Endothelial cell of umbilical vein (primary cell): ENCODE measurements at regions not wholly inside any gene's neighbourhood (a gene's known extent, or its start where the extent isn't known, plus 50 kb on each side); places are given as distances from the start of the nearest gene placed in this dataset.

Source experiments
- BruUV-seq: library from RNA; stranded (reverse); fragments of 400-500 nt; replicated peaks from 2 replicates; lab custom pipeline; 2021; lab: Mats Ljungman, UMichigan
- CTCF ChIA-PET: fragments of 300-600, 350-600 bp; sonication (Branson Sonifier 250); formaldehyde crosslinking; loops from one replicate; lab custom pipeline; 2021; ENCODE audit warnings: antibody characterized with exemption, inconsistent platforms; lab: Charles Lee
- POLR2A ChIA-PET: fragments of 300-600, 350-600 bp; sonication (Branson Sonifier 250); formaldehyde crosslinking; loops from one replicate; lab custom pipeline; 2021; ENCODE audit warnings: antibody characterized with exemption, inconsistent platforms; lab: Charles Lee
- DNase-seq: peaks from one replicate; pipeline ENCODE4 v3.0.0-alpha.2; 2011; ENCODE audit warnings: low read depth, low spot score
- FAIRE-seq: peaks from 2 replicates; lab custom pipeline; 2011; peaks lifted over from hg19 to GRCh38; lab: Jason Lieb, UNC
- H2AFZ ChIP-seq: 2 replicates; pipeline ENCODE4 v1.6.0; 2012; ENCODE audit warnings: low read depth, low read length, control low read depth, inconsistent platforms
- H3K27ac ChIP-seq: 2 replicates; pipeline ENCODE4 v1.5.1; 2011; ENCODE audit warnings: low read depth, mild to moderate bottlenecking, control low read depth, low read length, moderate library complexity; ENCODE audit not compliant: insufficient read depth
- H3K27me3 ChIP-seq, 2 experiments: 2 replicates each; pipeline versions ENCODE4 v1.6.0 to v1.6.1; 2011; ENCODE audit warnings: low read length in 2 of 2, mixed read lengths in 1 of 2; ENCODE audit not compliant: control insufficient read depth in 2 of 2, insufficient read depth in 2 of 2
- H3K36me3 ChIP-seq, 2 experiments: 2 replicates in 1 of 2; 3 replicates in 1 of 2; pipeline ENCODE4 v1.5.1; 2011; ENCODE audit warnings: low read length in 2 of 2, mild to moderate bottlenecking in 1 of 2, moderate library complexity in 1 of 2; ENCODE audit not compliant: control insufficient read depth in 2 of 2, insufficient read depth in 2 of 2; ENCODE audit errors: extremely low read depth in 1 of 2
- H3K4me1 ChIP-seq: 3 replicates; pipeline ENCODE4 v1.5.1; 2011; ENCODE audit warnings: mild to moderate bottlenecking, low read length; ENCODE audit not compliant: control insufficient read depth, insufficient read depth; ENCODE audit errors: extremely low read depth
- H3K4me2 ChIP-seq: 2 replicates; pipeline ENCODE4 v1.6.1; 2011; ENCODE audit warnings: low read length, control low read depth, mixed read lengths; ENCODE audit not compliant: insufficient read depth
- H3K4me3 ChIP-seq, 3 experiments: fragments of 200-600 bp in 1 of 3; sonication (generic), shearing (Covaris generic) in 1 of 3; replicated peaks in 1 of 3; 2 replicates each; pipeline ENCODE4 v1.5.1; 2011 to 2016; ENCODE audit warnings: control low read depth in 3 of 3, low read length in 3 of 3, mild to moderate bottlenecking in 2 of 3, inconsistent platforms in 1 of 3, low read depth in 1 of 3, moderate library complexity in 1 of 3; ENCODE audit not compliant: insufficient read depth in 1 of 3
- H3K79me2 ChIP-seq: 2 replicates; pipeline ENCODE4 v1.6.0; 2012; ENCODE audit warnings: low read length, inconsistent platforms; ENCODE audit not compliant: control insufficient read depth, insufficient read depth
- H3K9ac ChIP-seq: replicated peaks from 2 replicates; pipeline ENCODE3; 2011; ENCODE audit warnings: low read length, control low read depth; ENCODE audit not compliant: insufficient read depth; ENCODE audit errors: extremely low read depth
- H3K9me1 ChIP-seq: replicated peaks from 3 replicates; pipeline ENCODE4 v1.6.0; 2011; ENCODE audit warnings: mild to moderate bottlenecking, low read length; ENCODE audit not compliant: control insufficient read depth, insufficient read depth; ENCODE audit errors: extremely low read depth
- H3K9me3 ChIP-seq: replicated peaks from 2 replicates; pipeline ENCODE4 v1.5.1; 2012; ENCODE audit warnings: low read length, inconsistent platforms; ENCODE audit not compliant: control insufficient read depth, insufficient read depth
- H4K20me1 ChIP-seq: replicated peaks from 2 replicates; pipeline ENCODE3; 2011; ENCODE audit warnings: mild to moderate bottlenecking, low read length; ENCODE audit not compliant: control insufficient read depth, insufficient read depth; ENCODE audit errors: extremely low read depth
- EZH2 ChIP-seq: IDR thresholded peaks from 2 replicates; pipeline ENCODE4 v1.6.1; 2012; ENCODE audit warnings: borderline replicate concordance, low read depth, mild to moderate bottlenecking, moderate library complexity, low read length, inconsistent platforms; ENCODE audit not compliant: severe bottlenecking
- FOS ChIP-seq: IDR thresholded peaks from 2 replicates; pipeline ENCODE4 v1.6.1; 2011; ENCODE audit warnings: mild to moderate bottlenecking, low read length, moderate library complexity, borderline replicate concordance; ENCODE audit not compliant: insufficient read depth
- GATA2 ChIP-seq: IDR thresholded peaks from 2 replicates; pipeline ENCODE4 v1.7.0; 2011; ENCODE audit warnings: low read depth, mild to moderate bottlenecking, moderate library complexity, mixed read lengths, low read length; ENCODE audit not compliant: insufficient read length, insufficient read depth
- JUN ChIP-seq: IDR thresholded peaks from 2 replicates; pipeline ENCODE4 v1.6.1; 2011; ENCODE audit warnings: borderline replicate concordance, low read depth; ENCODE audit not compliant: insufficient read length, insufficient read depth
- MAX ChIP-seq: IDR thresholded peaks from 2 replicates; pipeline ENCODE4 v1.6.1; 2011; ENCODE audit not compliant: insufficient read depth, insufficient read length
- MYC ChIP-seq: IDR thresholded peaks from one replicate; pipeline ENCODE4 v1.6.1; 2011; ENCODE audit warnings: mild to moderate bottlenecking, low read depth, low read length
- POLR2A ChIP-seq: IDR thresholded peaks from 2 replicates; pipeline ENCODE4 v1.6.1; 2012; ENCODE audit warnings: low read depth, mild to moderate bottlenecking, control low read depth, low read length
- POLR2AphosphoS5 ChIP-seq: IDR thresholded peaks from 2 replicates; pipeline ENCODE4 v1.6.1; 2012; ENCODE audit warnings: low read depth, mild to moderate bottlenecking, control low read depth, low read length, moderate library complexity; ENCODE audit not compliant: insufficient read depth
- dilution Hi-C: fragments of 300-500 bp; cut with MboI; formaldehyde crosslinking; loops from one replicate; pipeline ENCODE4 v1.15.0; 2019; ENCODE audit warnings: low sequenced_read_pairs; ENCODE audit not compliant: extremely low pct_ligation_motif_present
- intact Hi-C: fragments of 100-400 bp; cut with micrococcal nuclease; formaldehyde crosslinking; loops from one replicate; pipeline ENCODE4 v1.10.0; 2022
- TF ChIP-seq, protein P1 (sequence below), 2 donors: IDR thresholded peaks; 1 replicate in 1 of 2; 2 replicates in 1 of 2; pipeline ENCODE4 v1.5.1; 2011; ENCODE audit warnings: low read length in 2 of 2, mild to moderate bottlenecking in 2 of 2, moderate library complexity in 2 of 2, control low read depth in 1 of 2, inconsistent platforms in 1 of 2, low read depth in 1 of 2; ENCODE audit not compliant: insufficient read depth in 1 of 2; ENCODE audit errors: extremely low read depth in 1 of 2

DNA sequence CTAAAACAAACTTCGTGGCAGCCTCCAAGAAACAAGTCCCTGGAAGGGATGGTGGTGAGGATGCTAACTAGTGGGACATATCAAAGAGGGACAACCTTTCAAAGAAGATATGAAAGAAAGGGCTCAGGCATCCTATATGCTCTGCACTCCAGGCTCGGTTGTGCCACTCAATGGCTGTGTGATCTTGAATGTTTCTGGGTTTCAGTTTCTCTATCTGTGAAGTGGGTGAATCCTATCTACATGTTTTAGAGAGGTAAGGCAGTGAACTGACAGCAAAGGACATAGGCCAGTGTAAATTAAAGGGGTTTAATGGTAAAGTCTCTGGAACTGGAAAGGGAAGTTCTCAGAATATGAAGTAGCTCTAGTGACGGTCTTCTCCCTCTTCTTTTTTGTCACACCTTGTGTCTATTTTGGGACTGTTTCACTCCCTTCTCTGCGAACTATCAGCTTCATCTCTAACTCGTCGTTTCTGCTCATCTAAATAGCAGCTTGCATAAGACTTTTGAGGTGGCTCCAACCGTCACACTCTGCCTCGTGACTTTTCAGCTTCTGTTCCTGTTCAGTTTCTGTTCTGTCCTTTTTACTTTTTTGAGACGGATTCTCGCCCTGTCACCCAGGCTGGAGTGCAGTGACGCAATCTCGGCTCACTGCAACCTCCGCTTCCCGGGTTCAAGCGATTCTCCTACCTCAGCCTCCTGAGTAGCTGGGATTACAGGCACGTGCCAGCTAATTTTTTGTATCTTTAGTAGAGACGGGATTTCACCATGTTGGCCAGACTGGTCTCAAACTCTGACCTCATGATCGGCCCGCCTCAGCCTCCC, 273.6 kb downstream of the SUDS3 start:
- intact Hi-C loops (no loop called here), dilution Hi-C loops (no loop called here)
- Histone ChIP-seq H3K4me1 (no peaks in the 10 kb centered on the region), H3K4me2 (no peak overlapping the region), H4K20me1 (no peaks in the 10 kb centered on the region), H3K27ac (no peak overlapping the region), H3K9me1 (no peaks in the 10 kb centered on the region), H2AFZ (no peak overlapping the region), H3K9me3 (peaks cover 2% of the 10 kb centered on the region), H3K4me3 (no peak overlapping the region), H3K79me2 (no peaks in the 10 kb centered on the region), H3K36me3 (no peaks in the 10 kb centered on the region), H3K27me3 (no peaks in the 10 kb centered on the region), H3K9ac (no peak overlapping the region)
- BruUV-seq: no TSS peak
- ChIA-PET POLR2A (no interaction called here), CTCF (interaction anchor here (0.5 kb wide), 1 partner anchor 696 kb away, joined by 3 read pairs; no protein-coding TSS in a partner anchor)
- FAIRE-seq: no peak
- TF ChIP-seq JUN (no peak), EZH2 (no peak), POLR2A (no peak), FOS (no peak), MYC (no peak), MAX (no peak), GATA2 (no peak), POLR2AphosphoS5 (no peak)
- TF ChIP-seq, protein P1, sequence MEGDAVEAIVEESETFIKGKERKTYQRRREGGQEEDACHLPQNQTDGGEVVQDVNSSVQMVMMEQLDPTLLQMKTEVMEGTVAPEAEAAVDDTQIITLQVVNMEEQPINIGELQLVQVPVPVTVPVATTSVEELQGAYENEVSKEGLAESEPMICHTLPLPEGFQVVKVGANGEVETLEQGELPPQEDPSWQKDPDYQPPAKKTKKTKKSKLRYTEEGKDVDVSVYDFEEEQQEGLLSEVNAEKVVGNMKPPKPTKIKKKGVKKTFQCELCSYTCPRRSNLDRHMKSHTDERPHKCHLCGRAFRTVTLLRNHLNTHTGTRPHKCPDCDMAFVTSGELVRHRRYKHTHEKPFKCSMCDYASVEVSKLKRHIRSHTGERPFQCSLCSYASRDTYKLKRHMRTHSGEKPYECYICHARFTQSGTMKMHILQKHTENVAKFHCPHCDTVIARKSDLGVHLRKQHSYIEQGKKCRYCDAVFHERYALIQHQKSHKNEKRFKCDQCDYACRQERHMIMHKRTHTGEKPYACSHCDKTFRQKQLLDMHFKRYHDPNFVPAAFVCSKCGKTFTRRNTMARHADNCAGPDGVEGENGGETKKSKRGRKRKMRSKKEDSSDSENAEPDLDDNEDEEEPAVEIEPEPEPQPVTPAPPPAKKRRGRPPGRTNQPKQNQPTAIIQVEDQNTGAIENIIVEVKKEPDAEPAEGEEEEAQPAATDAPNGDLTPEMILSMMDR (IDR thresholded peaks at IDR 0.05; ENCODE audit: extremely low read depth in 1 of 2, insufficient read depth in 1 of 2, low read depth in 1 of 2, low read length in 2 of 2): no peak
- no peak for DNase-seq
